GM19240 (cell line): ENCODE measurements at regions not wholly inside any gene's neighbourhood (a gene's known extent, or its start where the extent isn't known, plus 50 kb on each side); places are given as distances from the start of the nearest gene placed in this dataset.

Source experiments
- DNase-seq: peaks from one replicate; pipeline ENCODE4 v3.0.0; 2011; ENCODE audit warnings: low spot score; ENCODE audit not compliant: insufficient read length

- DNase-seq, result no peak
Observed at GRCh38 chr10:44435196-44435595, 50.3 kb upstream of the CXCL12 start.

GRCh38 chr10:44436240-44436639, 51.3 kb upstream of the CXCL12 start:
- DNase-seq, result no peak

- DNase-seq, result no peak
Observed at GRCh38 chr10:44437840-44438511, 53.1 kb upstream of the CXCL12 start.

GRCh38 chr10:44439239-44439957, 54.5 kb upstream of the CXCL12 start:
- DNase-seq, result no peak

GRCh38 chr10:44439958-44440244, 55.0 kb upstream of the CXCL12 start:
- no peak for DNase-seq

- no peak for DNase-seq
Observed at GRCh38 chr10:44457259-44457658, 72.4 kb upstream of the CXCL12 start.

GRCh38 chr10:44458671-44459413, 73.9 kb upstream of the CXCL12 start:
- no peak for DNase-seq

GRCh38 chr10:44459671-44460070, 74.8 kb upstream of the CXCL12 start:
- DNase-seq, result no peak

- DNase-seq, result no peak
Observed at GRCh38 chr10:44460416-44460815, 75.5 kb upstream of the CXCL12 start.

GRCh38 chr10:44462338-44462914, 77.5 kb upstream of the CXCL12 start:
- no peak for DNase-seq

GRCh38 chr10:44463511-44464121, 78.7 kb upstream of the CXCL12 start:
- DNase-seq, result no peak

GRCh38 chr10:44464503-44464902, 79.6 kb upstream of the CXCL12 start:
- DNase-seq, result no peak

- no peak for DNase-seq
Observed at GRCh38 chr10:44465401-44466115, 80.7 kb upstream of the CXCL12 start.

GRCh38 chr10:44466236-44466635, 81.3 kb upstream of the CXCL12 start:
- no peak for DNase-seq

GRCh38 chr10:44467090-44467489, 82.2 kb upstream of the CXCL12 start:
- DNase-seq, result no peak

GRCh38 chr10:44467900-44468299, 83.0 kb upstream of the CXCL12 start:
- DNase-seq, result no peak

- DNase-seq, result no peak
Observed at GRCh38 chr10:44468525-44468924, 83.6 kb upstream of the CXCL12 start.

- DNase-seq, result no peak
Observed at GRCh38 chr10:44468965-44469364, 84.1 kb upstream of the CXCL12 start.

GRCh38 chr10:44470784-44471183, 85.9 kb upstream of the CXCL12 start:
- no peak for DNase-seq

GRCh38 chr10:44471410-44471809, 86.5 kb upstream of the CXCL12 start:
- DNase-seq, result no peak

GRCh38 chr10:44473146-44473545, 88.2 kb upstream of the CXCL12 start:
- DNase-seq, result no peak
